ENCODE measurements at regions not wholly inside any gene's neighbourhood (a gene's known extent, or its start where the extent isn't known, plus 50 kb on each side); places are given as distances from the start of the nearest gene placed in this dataset.

- Histone ChIP-seq H3F3A (ENCODE audit: low read depth) (no peaks in the 10 kb centered on the region), H3K9me3 (ENCODE audit: insufficient read depth, low read depth, low read length) (no peaks in the 10 kb centered on the region), H2AFZ (ENCODE audit: low read length) (no peak overlapping the region), H3K36me3 (ENCODE audit: insufficient read depth, low read length) (no peaks in the 10 kb centered on the region), H3K4me2 (ENCODE audit: low read depth, low read length, poor library complexity, severe bottlenecking) (no peak overlapping the region), H3K27me3 (ENCODE audit: insufficient read depth, low read length, poor library complexity, severe bottlenecking) (no peaks in the 10 kb centered on the region), H3K9me2 (replicated peaks; ENCODE audit: low read depth, low read length) (no peaks in the 10 kb centered on the region), H3K79me2 (ENCODE audit: insufficient read depth, low read length) (no peaks in the 10 kb centered on the region), H3K4me1 (ENCODE audit: insufficient read depth, low read length, poor library complexity, severe bottlenecking) (no peaks in the 10 kb centered on the region), H3K4me3 (ENCODE audit: low read length, poor library complexity, severe bottlenecking) (no peak overlapping the region), H3K9ac (ENCODE audit: low read depth, low read length, poor library complexity, severe bottlenecking) (no peak overlapping the region), H4K20me1 (ENCODE audit: insufficient read depth, low read length, poor library complexity, severe bottlenecking) (no peaks in the 10 kb centered on the region)
- TF ChIP-seq, protein P1, sequence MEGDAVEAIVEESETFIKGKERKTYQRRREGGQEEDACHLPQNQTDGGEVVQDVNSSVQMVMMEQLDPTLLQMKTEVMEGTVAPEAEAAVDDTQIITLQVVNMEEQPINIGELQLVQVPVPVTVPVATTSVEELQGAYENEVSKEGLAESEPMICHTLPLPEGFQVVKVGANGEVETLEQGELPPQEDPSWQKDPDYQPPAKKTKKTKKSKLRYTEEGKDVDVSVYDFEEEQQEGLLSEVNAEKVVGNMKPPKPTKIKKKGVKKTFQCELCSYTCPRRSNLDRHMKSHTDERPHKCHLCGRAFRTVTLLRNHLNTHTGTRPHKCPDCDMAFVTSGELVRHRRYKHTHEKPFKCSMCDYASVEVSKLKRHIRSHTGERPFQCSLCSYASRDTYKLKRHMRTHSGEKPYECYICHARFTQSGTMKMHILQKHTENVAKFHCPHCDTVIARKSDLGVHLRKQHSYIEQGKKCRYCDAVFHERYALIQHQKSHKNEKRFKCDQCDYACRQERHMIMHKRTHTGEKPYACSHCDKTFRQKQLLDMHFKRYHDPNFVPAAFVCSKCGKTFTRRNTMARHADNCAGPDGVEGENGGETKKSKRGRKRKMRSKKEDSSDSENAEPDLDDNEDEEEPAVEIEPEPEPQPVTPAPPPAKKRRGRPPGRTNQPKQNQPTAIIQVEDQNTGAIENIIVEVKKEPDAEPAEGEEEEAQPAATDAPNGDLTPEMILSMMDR (conservative IDR thresholded peaks at IDR 0.05; ENCODE audit: low read length) = no peak
- TF ChIP-seq EZH2phosphoT487 (IDR thresholded peaks at IDR 0.05; ENCODE audit: borderline replicate concordance) = no peak
These were observed 53.5 kb upstream of the GPR31 start for GRCh38 chr6:167211295-167211648.

GRCh38 chr6:167211881-167212712 lies 54.3 kb upstream of the GPR31 start:
- Histone ChIP-seq H2AFZ (ENCODE audit: low read length) (no peak overlapping the region), H3K79me2 (ENCODE audit: insufficient read depth, low read length) (no peaks in the 10 kb centered on the region), H4K20me1 (ENCODE audit: insufficient read depth, low read length, poor library complexity, severe bottlenecking) (no peaks in the 10 kb centered on the region), H3K9me2 (replicated peaks; ENCODE audit: low read depth, low read length) (no peaks in the 10 kb centered on the region), H3K27me3 (ENCODE audit: insufficient read depth, low read length, poor library complexity, severe bottlenecking) (no peaks in the 10 kb centered on the region), H3K4me1 (ENCODE audit: insufficient read depth, low read length, poor library complexity, severe bottlenecking) (no peaks in the 10 kb centered on the region), H3K9ac (ENCODE audit: low read depth, low read length, poor library complexity, severe bottlenecking) (no peak overlapping the region), H3F3A (ENCODE audit: low read depth) (no peaks in the 10 kb centered on the region), H3K4me3 (ENCODE audit: low read length, poor library complexity, severe bottlenecking) (no peak overlapping the region), H3K9me3 (ENCODE audit: insufficient read depth, low read depth, low read length) (no peaks in the 10 kb centered on the region), H3K4me2 (ENCODE audit: low read depth, low read length, poor library complexity, severe bottlenecking) (no peak overlapping the region), H3K36me3 (ENCODE audit: insufficient read depth, low read length) (no peaks in the 10 kb centered on the region)
- TF ChIP-seq, protein P1 (conservative IDR thresholded peaks at IDR 0.05; ENCODE audit: low read length) = no peak
- TF ChIP-seq EZH2phosphoT487 (IDR thresholded peaks at IDR 0.05; ENCODE audit: borderline replicate concordance) = no peak

DNA sequence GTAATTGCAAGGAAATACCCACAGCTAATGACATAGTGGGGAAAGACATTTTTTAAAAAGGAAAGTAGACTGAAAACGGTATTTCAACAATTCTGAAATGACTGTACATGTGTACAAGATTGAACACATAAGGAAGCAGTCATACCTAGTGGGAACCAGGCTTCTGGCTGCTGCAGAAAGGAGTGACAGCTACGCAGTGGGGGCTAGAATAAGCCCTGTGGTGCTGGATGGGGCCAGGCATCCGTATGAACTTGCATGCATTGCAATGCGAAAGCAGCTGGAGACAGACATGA lies 54.9 kb upstream of the GPR31 start:
- Histone ChIP-seq H4K20me1 (ENCODE audit: insufficient read depth, low read length, poor library complexity, severe bottlenecking) (no peaks in the 10 kb centered on the region), H3K9me2 (replicated peaks; ENCODE audit: low read depth, low read length) (no peaks in the 10 kb centered on the region), H3K4me2 (ENCODE audit: low read depth, low read length, poor library complexity, severe bottlenecking) (no peak overlapping the region), H3F3A (ENCODE audit: low read depth) (no peaks in the 10 kb centered on the region), H3K4me3 (ENCODE audit: low read length, poor library complexity, severe bottlenecking) (no peak overlapping the region), H3K36me3 (ENCODE audit: insufficient read depth, low read length) (no peaks in the 10 kb centered on the region), H3K9me3 (ENCODE audit: insufficient read depth, low read depth, low read length) (no peaks in the 10 kb centered on the region), H3K27me3 (ENCODE audit: insufficient read depth, low read length, poor library complexity, severe bottlenecking) (no peaks in the 10 kb centered on the region), H3K79me2 (ENCODE audit: insufficient read depth, low read length) (no peaks in the 10 kb centered on the region), H3K9ac (ENCODE audit: low read depth, low read length, poor library complexity, severe bottlenecking) (no peak overlapping the region), H3K4me1 (ENCODE audit: insufficient read depth, low read length, poor library complexity, severe bottlenecking) (no peaks in the 10 kb centered on the region), H2AFZ (ENCODE audit: low read length) (no peak overlapping the region)
- TF ChIP-seq, protein P1 (conservative IDR thresholded peaks at IDR 0.05; ENCODE audit: low read length) = no peak
- no peak for TF ChIP-seq EZH2phosphoT487 (IDR thresholded peaks at IDR 0.05; ENCODE audit: borderline replicate concordance)

All from Loucy (cell line).